ENCODE measurements at regions not wholly inside any gene's neighbourhood (a gene's known extent, or its start where the extent isn't known, plus 50 kb on each side); places are given as distances from the start of the nearest gene placed in this dataset.

GRCh38 chr2:133956434-133956935, 297.4 kb upstream of the MGAT5 start (continued):
- no peak for TF ChIP-seq CTCF (conservative IDR thresholded peaks at IDR 0.05; ENCODE audit: low read depth in 2 of 2)
- TF ChIP-seq REST (IDR thresholded peaks at IDR 0.05; ENCODE audit: unreplicated experiment), result no peak

DNA sequence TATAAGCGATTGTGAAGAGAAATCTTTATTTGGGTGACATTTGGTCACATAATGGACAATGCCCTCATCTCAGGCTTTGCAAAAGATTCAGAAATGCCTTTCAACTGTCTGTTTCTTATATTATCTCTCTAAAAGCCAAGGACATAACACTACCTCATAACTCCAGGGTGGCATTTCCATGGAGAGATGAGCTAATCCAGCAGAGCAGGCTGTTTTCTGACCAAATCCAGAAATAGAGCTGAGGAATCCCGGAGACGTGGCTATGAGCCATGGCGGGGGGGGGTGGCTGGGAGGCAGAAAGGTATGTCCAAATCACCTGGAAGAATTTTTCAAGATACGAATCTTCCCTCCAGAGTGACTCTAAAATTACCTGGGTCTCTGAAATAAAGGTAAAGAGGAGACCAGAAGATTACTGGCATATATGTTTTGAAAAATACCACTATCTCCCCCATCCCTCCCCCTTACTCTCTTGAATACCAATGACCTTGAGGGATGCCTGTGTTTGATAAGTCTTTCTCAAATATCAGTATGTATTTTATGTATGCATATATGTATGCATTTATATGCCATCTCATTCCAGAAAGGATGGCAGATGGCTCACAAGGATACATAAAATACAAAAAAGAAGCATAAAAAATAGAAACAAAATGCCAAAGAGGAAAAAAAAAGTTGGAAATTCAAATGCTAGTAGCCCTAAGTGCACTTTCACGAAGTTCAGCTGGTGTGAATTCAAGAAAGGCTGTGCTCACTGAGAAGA, 296.0 kb upstream of the MGAT5 start:
- H3K4me1 ChIP-seq (ENCODE audit: insufficient read depth), result no peaks in the 10 kb centered on the region
- H3K27me3 Mint-ChIP-seq (ENCODE audit: insufficient read depth, low read depth, poor library complexity), result no peaks in the 10 kb centered on the region
- no peak overlapping the region for H3K4me2 ChIP-seq
- no peak overlapping the region for H3K27ac Mint-ChIP-seq
- no peak overlapping the region for H2AFZ ChIP-seq
- H3K4me3 ChIP-seq, result no peak overlapping the region
- no peaks in the 10 kb centered on the region for H3K36me3 ChIP-seq (ENCODE audit: insufficient read depth)
- no peak overlapping the region for H3K27ac ChIP-seq (ENCODE audit: low read depth)
- no peaks in the 10 kb centered on the region for H3K36me3 Mint-ChIP-seq (ENCODE audit: low read depth)
- H3F3A ChIP-seq (replicated peaks; ENCODE audit: low read depth), result no peaks in the 10 kb centered on the region
- H4K20me1 ChIP-seq (replicated peaks; ENCODE audit: insufficient read depth), result no peaks in the 10 kb centered on the region
- peaks cover 23% of the 10 kb centered on the region for H3K9me2 ChIP-seq (ENCODE audit: insufficient read depth)
- no peak for TF ChIP-seq ZNF462 (CRISPR knock-in tag; IDR thresholded peaks at IDR 0.05)
- no peak for TF ChIP-seq CTCF (conservative IDR thresholded peaks at IDR 0.05; ENCODE audit: low read depth in 2 of 2)
- TF ChIP-seq EZH2phosphoT487 (IDR thresholded peaks at IDR 0.05; ENCODE audit: unreplicated experiment), result no peak
- TF ChIP-seq, protein P1, sequence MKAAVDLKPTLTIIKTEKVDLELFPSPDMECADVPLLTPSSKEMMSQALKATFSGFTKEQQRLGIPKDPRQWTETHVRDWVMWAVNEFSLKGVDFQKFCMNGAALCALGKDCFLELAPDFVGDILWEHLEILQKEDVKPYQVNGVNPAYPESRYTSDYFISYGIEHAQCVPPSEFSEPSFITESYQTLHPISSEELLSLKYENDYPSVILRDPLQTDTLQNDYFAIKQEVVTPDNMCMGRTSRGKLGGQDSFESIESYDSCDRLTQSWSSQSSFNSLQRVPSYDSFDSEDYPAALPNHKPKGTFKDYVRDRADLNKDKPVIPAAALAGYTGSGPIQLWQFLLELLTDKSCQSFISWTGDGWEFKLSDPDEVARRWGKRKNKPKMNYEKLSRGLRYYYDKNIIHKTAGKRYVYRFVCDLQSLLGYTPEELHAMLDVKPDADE (IDR thresholded peaks at IDR 0.05), result no peak
- no peak overlapping the region for H3K4me3 Mint-ChIP-seq
- no peaks in the 10 kb centered on the region for H3K4me1 Mint-ChIP-seq
- H3K9me3 Mint-ChIP-seq, result no peaks in the 10 kb centered on the region
- no peaks in the 10 kb centered on the region for H3K79me2 ChIP-seq (replicated peaks; ENCODE audit: insufficient read depth)
- DNase-seq (ENCODE audit: low spot score) (no peak), ATAC-seq (no peak)
- no peaks in the 10 kb centered on the region for H3K27me3 ChIP-seq (ENCODE audit: insufficient read depth)

Data from GM23338 (cell line).